ENCODE measurements at regions not wholly inside any gene's neighbourhood (a gene's known extent, or its start where the extent isn't known, plus 50 kb on each side); places are given as distances from the start of the nearest gene placed in this dataset.

DNA sequence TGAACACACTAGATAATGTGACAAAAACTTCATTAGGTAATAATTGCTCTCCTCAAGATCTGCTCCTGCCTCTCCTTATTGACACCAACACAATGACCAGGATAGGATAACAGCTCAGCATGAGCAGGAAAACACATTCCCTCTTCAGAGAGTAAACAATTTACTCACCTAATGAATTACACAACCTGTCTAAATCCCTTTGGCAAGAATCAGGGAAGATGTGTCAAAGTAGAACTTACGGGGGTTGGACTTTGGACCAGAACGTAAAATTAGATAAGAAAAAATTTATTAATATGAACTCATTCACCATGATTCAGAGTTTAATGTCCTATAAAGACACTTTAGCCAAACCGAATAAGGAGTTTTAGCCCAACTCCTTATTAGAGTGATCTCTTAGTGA is 512.2 kb downstream of the SATB2 start:
- TF ChIP-seq, protein P1, sequence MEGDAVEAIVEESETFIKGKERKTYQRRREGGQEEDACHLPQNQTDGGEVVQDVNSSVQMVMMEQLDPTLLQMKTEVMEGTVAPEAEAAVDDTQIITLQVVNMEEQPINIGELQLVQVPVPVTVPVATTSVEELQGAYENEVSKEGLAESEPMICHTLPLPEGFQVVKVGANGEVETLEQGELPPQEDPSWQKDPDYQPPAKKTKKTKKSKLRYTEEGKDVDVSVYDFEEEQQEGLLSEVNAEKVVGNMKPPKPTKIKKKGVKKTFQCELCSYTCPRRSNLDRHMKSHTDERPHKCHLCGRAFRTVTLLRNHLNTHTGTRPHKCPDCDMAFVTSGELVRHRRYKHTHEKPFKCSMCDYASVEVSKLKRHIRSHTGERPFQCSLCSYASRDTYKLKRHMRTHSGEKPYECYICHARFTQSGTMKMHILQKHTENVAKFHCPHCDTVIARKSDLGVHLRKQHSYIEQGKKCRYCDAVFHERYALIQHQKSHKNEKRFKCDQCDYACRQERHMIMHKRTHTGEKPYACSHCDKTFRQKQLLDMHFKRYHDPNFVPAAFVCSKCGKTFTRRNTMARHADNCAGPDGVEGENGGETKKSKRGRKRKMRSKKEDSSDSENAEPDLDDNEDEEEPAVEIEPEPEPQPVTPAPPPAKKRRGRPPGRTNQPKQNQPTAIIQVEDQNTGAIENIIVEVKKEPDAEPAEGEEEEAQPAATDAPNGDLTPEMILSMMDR (IDR thresholded peaks at IDR 0.05; ENCODE audit: low read length), result no peak
- TF ChIP-seq EZH2phosphoT487 (IDR thresholded peaks at IDR 0.05; ENCODE audit: low read length), result no peak
